ENCODE measurements at regions not wholly inside any gene's neighbourhood (a gene's known extent, or its start where the extent isn't known, plus 50 kb on each side); places are given as distances from the start of the nearest gene placed in this dataset.

DNA sequence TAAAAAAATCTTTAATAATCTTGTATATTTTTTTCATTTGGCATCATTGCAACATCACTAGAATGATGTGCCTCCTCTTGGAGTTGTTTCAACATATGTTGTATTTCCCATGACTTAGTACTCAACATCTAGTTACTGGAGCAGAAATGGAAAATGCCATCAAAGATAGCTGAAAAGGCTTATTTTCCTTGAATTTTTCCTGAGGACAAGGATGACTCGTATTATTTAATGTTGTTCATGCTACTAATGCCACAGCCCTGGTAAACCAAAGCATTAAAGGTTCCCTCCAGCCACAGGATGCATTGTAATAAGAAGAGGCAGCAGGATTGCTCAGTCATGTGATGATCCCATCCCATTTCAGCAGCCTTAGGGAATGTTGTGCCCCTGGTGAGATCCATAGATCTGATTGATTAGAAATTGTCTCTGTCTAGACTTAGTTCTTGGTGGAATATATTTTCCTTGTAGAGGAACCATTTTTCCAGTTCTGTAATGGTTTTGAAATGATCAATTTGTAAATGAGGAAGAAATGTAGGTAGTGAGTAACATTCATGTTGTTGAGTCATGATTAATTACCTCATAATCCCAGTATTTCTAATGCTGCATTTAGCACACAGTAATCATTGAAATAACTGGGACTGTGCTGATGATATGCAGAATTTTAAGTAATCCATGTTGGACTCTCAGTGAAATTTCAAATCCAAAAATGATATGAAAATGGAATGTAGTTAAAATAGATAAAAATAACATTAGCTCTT lies 91.3 kb upstream of the SMIM30 start:
- no peaks in the 10 kb centered on the region for H3K4me1 ChIP-seq (ENCODE audit: control insufficient read depth in 5 of 5, insufficient read depth in 5 of 5, low read length in 5 of 5)
- no peak overlapping the region for H3K9ac ChIP-seq (ENCODE audit: insufficient read depth in 1 of 2, low read length in 2 of 2)
- 79 to 90% methylated on average over 1 of the region's 1 CpG for WGBS, 2 donors
- H3K27ac ChIP-seq (ENCODE audit: low read depth in 1 of 2, low read length in 1 of 2): no peak overlapping the region
- TF ChIP-seq, protein P1, sequence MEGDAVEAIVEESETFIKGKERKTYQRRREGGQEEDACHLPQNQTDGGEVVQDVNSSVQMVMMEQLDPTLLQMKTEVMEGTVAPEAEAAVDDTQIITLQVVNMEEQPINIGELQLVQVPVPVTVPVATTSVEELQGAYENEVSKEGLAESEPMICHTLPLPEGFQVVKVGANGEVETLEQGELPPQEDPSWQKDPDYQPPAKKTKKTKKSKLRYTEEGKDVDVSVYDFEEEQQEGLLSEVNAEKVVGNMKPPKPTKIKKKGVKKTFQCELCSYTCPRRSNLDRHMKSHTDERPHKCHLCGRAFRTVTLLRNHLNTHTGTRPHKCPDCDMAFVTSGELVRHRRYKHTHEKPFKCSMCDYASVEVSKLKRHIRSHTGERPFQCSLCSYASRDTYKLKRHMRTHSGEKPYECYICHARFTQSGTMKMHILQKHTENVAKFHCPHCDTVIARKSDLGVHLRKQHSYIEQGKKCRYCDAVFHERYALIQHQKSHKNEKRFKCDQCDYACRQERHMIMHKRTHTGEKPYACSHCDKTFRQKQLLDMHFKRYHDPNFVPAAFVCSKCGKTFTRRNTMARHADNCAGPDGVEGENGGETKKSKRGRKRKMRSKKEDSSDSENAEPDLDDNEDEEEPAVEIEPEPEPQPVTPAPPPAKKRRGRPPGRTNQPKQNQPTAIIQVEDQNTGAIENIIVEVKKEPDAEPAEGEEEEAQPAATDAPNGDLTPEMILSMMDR (IDR thresholded peaks at IDR 0.05; ENCODE audit: control extremely low read depth, extremely low read depth): no peak
- H3K27me3 ChIP-seq (ENCODE audit: control insufficient read depth in 3 of 3, insufficient read depth in 3 of 3, low read length in 2 of 3): no peaks in the 10 kb centered on the region
- no peak overlapping the region for H3K4me3 ChIP-seq
- no peaks in the 10 kb centered on the region for H3K36me3 ChIP-seq (ENCODE audit: control insufficient read depth in 4 of 4, insufficient read depth in 4 of 4, low read length in 4 of 4)
- H3K9me3 ChIP-seq (ENCODE audit: control insufficient read depth in 4 of 4, insufficient read depth in 3 of 4, low read length in 3 of 4): no peaks in the 10 kb centered on the region
- DNase-seq: no peak
- no peak for ATAC-seq (ENCODE audit: insufficient read depth, low FRiP score)

DNA sequence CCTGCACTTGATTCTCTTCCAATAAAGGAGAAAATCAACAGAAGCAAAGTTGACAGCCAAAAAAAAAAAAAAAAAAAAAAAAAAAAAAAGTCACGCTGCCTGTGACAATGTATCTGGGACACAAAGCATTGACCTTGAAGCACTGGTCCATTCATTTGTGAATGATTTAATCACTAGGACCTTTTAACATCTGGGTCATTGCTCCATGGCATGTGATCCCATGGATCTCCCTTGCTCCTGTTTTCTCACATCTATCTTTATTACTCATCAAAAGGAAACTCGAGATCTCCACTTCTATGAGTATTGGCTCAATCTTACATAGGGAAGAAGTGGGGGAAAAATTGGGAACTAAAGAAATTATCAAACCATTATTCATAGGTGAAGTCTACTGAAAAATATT lies 89.6 kb upstream of the SMIM30 start:
- no peaks in the 10 kb centered on the region for H3K4me1 ChIP-seq (ENCODE audit: control insufficient read depth in 5 of 5, insufficient read depth in 5 of 5, low read length in 5 of 5)
- TF ChIP-seq, protein P1 (IDR thresholded peaks at IDR 0.05; ENCODE audit: control extremely low read depth, extremely low read depth): no peak
- no peak for DNase-seq
- no peaks in the 10 kb centered on the region for H3K36me3 ChIP-seq (ENCODE audit: control insufficient read depth in 4 of 4, insufficient read depth in 4 of 4, low read length in 4 of 4)
- ATAC-seq (ENCODE audit: insufficient read depth, low FRiP score): no peak
- no peak overlapping the region for H3K4me3 ChIP-seq
- no peaks in the 10 kb centered on the region for H3K27me3 ChIP-seq (ENCODE audit: control insufficient read depth in 3 of 3, insufficient read depth in 3 of 3, low read length in 2 of 3)
- H3K9ac ChIP-seq (ENCODE audit: insufficient read depth in 1 of 2, low read length in 2 of 2): no peak overlapping the region
- H3K9me3 ChIP-seq (ENCODE audit: control insufficient read depth in 4 of 4, insufficient read depth in 3 of 4, low read length in 3 of 4): no peaks in the 10 kb centered on the region
- H3K27ac ChIP-seq (ENCODE audit: low read depth in 1 of 2, low read length in 1 of 2): no peak overlapping the region
- 79 to 80% methylated on average over 2 of the region's 2 CpGs for WGBS, 2 donors

DNA sequence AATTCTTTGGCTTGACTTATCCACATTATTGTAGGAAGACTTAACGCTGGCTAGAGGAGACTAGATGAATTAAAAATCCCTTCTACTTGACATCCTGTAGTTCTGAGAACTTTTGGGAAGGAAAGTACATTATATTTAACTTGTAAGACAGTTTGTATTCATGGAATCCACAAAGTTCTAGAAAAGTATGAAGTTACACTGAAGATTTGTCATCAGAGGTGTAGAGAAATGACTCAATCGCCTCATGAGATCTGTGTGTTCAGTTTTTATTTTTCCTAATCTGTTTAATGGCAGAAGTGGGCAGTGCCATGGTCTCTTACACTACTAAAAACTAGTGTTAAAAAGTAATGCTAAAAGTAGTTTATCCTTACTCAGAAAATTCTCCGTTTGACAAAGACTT lies 89.1 kb upstream of the SMIM30 start:
- ATAC-seq (ENCODE audit: insufficient read depth, low FRiP score) (no peak), DNase-seq (no peak)
- no peaks in the 10 kb centered on the region for H3K9me3 ChIP-seq (ENCODE audit: control insufficient read depth in 4 of 4, insufficient read depth in 3 of 4, low read length in 3 of 4)
- 82 to 88% methylated on average over 3 of the region's 3 CpGs for WGBS, 2 donors
- no peak overlapping the region for H3K9ac ChIP-seq (ENCODE audit: insufficient read depth in 1 of 2, low read length in 2 of 2)
- TF ChIP-seq, protein P1 (IDR thresholded peaks at IDR 0.05; ENCODE audit: control extremely low read depth, extremely low read depth): no peak
- H3K4me3 ChIP-seq: no peak overlapping the region
- no peak overlapping the region for H3K27ac ChIP-seq (ENCODE audit: low read depth in 1 of 2, low read length in 1 of 2)
- no peaks in the 10 kb centered on the region for H3K27me3 ChIP-seq (ENCODE audit: control insufficient read depth in 3 of 3, insufficient read depth in 3 of 3, low read length in 2 of 3)
- no peaks in the 10 kb centered on the region for H3K36me3 ChIP-seq (ENCODE audit: control insufficient read depth in 4 of 4, insufficient read depth in 4 of 4, low read length in 4 of 4)
- H3K4me1 ChIP-seq (ENCODE audit: control insufficient read depth in 5 of 5, insufficient read depth in 5 of 5, low read length in 5 of 5): no peaks in the 10 kb centered on the region

DNA sequence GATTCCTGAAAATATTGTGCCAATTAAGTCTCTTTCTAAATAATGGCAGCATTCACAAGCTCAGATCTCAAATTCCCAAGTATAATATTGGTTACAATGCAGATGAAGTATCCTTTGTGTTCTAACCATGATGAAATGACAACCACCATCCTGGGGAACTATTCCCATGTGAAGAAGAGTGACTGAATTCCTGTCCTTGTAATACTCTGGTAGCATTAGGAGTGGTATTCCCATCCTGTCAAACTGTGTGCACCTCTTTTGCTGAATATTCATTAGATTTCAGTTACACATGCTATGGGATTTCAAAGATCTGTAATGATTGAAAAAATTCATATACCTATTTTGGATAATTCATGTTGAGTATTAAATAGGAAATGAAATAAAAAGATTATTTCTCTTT lies 86.1 kb upstream of the SMIM30 start:
- no peak overlapping the region for H3K27ac ChIP-seq (ENCODE audit: low read depth in 1 of 2, low read length in 1 of 2)

More for the DNA sequence above, 86.1 kb upstream of the SMIM30 start:
- no peaks in the 10 kb centered on the region for H3K9me3 ChIP-seq (ENCODE audit: control insufficient read depth in 4 of 4, insufficient read depth in 3 of 4, low read length in 3 of 4)
- TF ChIP-seq, protein P1 (IDR thresholded peaks at IDR 0.05; ENCODE audit: control extremely low read depth, extremely low read depth): no peak
- no peaks in the 10 kb centered on the region for H3K4me1 ChIP-seq (ENCODE audit: control insufficient read depth in 5 of 5, insufficient read depth in 5 of 5, low read length in 5 of 5)
- no peak overlapping the region for H3K4me3 ChIP-seq
- DNase-seq (no peak), ATAC-seq (ENCODE audit: insufficient read depth, low FRiP score) (no peak)
- no peak overlapping the region for H3K9ac ChIP-seq (ENCODE audit: insufficient read depth in 1 of 2, low read length in 2 of 2)
- no peaks in the 10 kb centered on the region for H3K36me3 ChIP-seq (ENCODE audit: control insufficient read depth in 4 of 4, insufficient read depth in 4 of 4, low read length in 4 of 4)
- H3K27me3 ChIP-seq (ENCODE audit: control insufficient read depth in 3 of 3, insufficient read depth in 3 of 3, low read length in 2 of 3): no peaks in the 10 kb centered on the region
